Upper lobe of left lung (tissue), 4 donors: ENCODE measurements at regions not wholly inside any gene's neighbourhood (a gene's known extent, or its start where the extent isn't known, plus 50 kb on each side); places are given as distances from the start of the nearest gene placed in this dataset.

Experiments used
- POLR2A ChIP-seq, 4 donors: fragments of 450-650 bp; IDR thresholded peaks; one replicate each; pipeline ENCODE4 v1.5.1; 2016 to 2017; ENCODE audit warnings: antibody characterized with exemption in 4 of 4, mild to moderate bottlenecking in 2 of 4
- POLR2AphosphoS5 ChIP-seq, 2 donors: sonication (generic); formaldehyde crosslinking; IDR thresholded peaks; one replicate each; pipeline ENCODE4 v1.5.1; 2017; ENCODE audit warnings: antibody characterized with exemption in 2 of 2
- TF ChIP-seq, protein P1 (sequence below), 6 experiments: fragments of 450-650 bp in 4 of 6; fragments of 200-600 bp in 2 of 6; sonication (generic) in 2 of 6; IDR thresholded peaks; one replicate each; pipeline ENCODE4 v1.5.1; 2016 to 2019; ENCODE audit warnings: antibody characterized with exemption in 6 of 6

DNA sequence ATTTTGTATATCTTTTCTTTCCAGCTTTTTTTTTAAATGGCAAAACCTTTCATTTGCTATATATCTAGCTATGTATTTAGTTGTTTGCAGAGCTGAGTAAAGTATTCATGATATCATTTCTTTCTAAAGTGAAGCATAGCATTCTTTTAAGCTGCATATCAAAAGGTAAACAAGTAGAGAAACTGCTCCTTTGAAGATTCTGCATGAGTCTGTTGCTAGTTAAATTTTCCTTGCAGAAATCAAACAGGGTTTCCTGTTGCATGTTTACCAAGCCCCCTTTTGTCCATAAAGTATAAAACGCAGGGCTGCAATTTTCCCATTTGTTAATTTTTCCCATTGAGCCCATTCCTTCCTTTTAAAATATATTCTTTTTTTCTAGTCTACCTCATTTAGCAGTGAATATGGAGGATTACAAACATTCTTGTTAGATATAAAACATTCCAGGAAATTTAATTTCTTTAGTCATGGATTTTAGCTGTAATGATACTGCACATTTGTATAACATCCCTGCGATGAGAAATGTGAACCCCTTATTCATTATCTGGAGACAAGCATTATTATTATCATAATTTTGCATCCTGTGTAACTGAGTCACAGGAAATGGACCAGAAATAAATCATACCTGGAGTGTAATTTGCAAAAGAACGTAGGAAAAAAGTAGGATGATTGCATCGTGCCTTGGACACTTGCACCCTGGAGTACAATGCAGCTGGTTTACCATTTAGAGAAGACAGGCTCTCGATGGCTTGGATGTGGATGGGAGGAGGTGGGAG lies 110.9 kb upstream of the ARGLU1 start:
- TF ChIP-seq, protein P1, sequence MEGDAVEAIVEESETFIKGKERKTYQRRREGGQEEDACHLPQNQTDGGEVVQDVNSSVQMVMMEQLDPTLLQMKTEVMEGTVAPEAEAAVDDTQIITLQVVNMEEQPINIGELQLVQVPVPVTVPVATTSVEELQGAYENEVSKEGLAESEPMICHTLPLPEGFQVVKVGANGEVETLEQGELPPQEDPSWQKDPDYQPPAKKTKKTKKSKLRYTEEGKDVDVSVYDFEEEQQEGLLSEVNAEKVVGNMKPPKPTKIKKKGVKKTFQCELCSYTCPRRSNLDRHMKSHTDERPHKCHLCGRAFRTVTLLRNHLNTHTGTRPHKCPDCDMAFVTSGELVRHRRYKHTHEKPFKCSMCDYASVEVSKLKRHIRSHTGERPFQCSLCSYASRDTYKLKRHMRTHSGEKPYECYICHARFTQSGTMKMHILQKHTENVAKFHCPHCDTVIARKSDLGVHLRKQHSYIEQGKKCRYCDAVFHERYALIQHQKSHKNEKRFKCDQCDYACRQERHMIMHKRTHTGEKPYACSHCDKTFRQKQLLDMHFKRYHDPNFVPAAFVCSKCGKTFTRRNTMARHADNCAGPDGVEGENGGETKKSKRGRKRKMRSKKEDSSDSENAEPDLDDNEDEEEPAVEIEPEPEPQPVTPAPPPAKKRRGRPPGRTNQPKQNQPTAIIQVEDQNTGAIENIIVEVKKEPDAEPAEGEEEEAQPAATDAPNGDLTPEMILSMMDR (IDR thresholded peaks at IDR 0.05) = no peak
- TF ChIP-seq POLR2A (IDR thresholded peaks at IDR 0.05) (no peak), POLR2AphosphoS5 (IDR thresholded peaks at IDR 0.05) (no peak)
